K562 (cell line): ENCODE measurements at regions not wholly inside any gene's neighbourhood (a gene's known extent, or its start where the extent isn't known, plus 50 kb on each side); places are given as distances from the start of the nearest gene placed in this dataset.

ENCODE experiments used
- ATAC-seq: fragments of 200-7000 bp; cut with Tn5 transposase; 3 replicates; pipeline ENCODE4 v1.9.1; 2020; ENCODE audit warnings: moderate library complexity
- BruUV-seq: library from RNA; stranded (reverse); fragments of 400-500 nt; replicated peaks from 2 replicates; lab custom pipeline; 2021; lab: Mats Ljungman, UMichigan
- CTCF ChIA-PET: fragments of 300-600 bp; formaldehyde crosslinking; extraction: SDS; loops from one replicate; lab custom pipeline; 2021; ENCODE audit warnings: low intra/inter-chr PET ratio; lab: Yijun Ruan, JAX
- POLR2A ChIA-PET: fragments of 300-600, 350-650 bp; sonication (Branson Sonifier 250); formaldehyde crosslinking; extraction: SDS; loops from one replicate; lab custom pipeline; 2021; ENCODE audit warnings: antibody characterized with exemption, inconsistent platforms; lab: Yijun Ruan, JAX
- DNase-seq, 4 experiments: peaks; one replicate each; pipeline versions ENCODE4 v3.0.0 to v3.0.0-alpha.2; 2011 to 2018; ENCODE audit warnings: low spot score in 3 of 4, mixed read lengths in 3 of 4; ENCODE audit errors: extremely low read depth in 1 of 4
- FAIRE-seq: peaks from 2 replicates; lab custom pipeline; 2011; peaks lifted over from hg19 to GRCh38; lab: Jason Lieb, UNC
- H2AFZ ChIP-seq: 2 replicates; pipeline ENCODE4 v1.6.0; 2011; ENCODE audit warnings: low read depth, low read length, control low read depth, inconsistent platforms
- H3K27ac ChIP-seq: fragments of 200-600 bp; 3 replicates; pipeline ENCODE4 v1.8.0; 2011; ENCODE audit warnings: low read depth, mild to moderate bottlenecking, control low read depth, inconsistent platforms, low read length, moderate library complexity, mixed read lengths; ENCODE audit errors: extremely low read depth
- H3K27me3 ChIP-seq, 2 experiments: fragments of 300-600 bp in 1 of 2; 2 replicates in 1 of 2; 3 replicates in 1 of 2; pipeline versions ENCODE4 v1.6.0 to v1.8.0; 2011; ENCODE audit warnings: inconsistent platforms in 2 of 2, low read length in 2 of 2, mild to moderate bottlenecking in 1 of 2, mixed read lengths in 1 of 2, moderate library complexity in 1 of 2; ENCODE audit not compliant: control insufficient read depth in 2 of 2, insufficient read depth in 2 of 2
- H3K36me3 ChIP-seq: fragments of 300-600 bp; 3 replicates; pipeline ENCODE4 v1.8.0; 2011; ENCODE audit warnings: mild to moderate bottlenecking, low read length, inconsistent platforms; ENCODE audit not compliant: control insufficient read depth, insufficient read depth
- H3K4me1 ChIP-seq, 2 experiments: fragments of 200-600 bp in 1 of 2; replicated peaks in 1 of 2; 2 replicates in 1 of 2; 3 replicates in 1 of 2; pipeline versions ENCODE4 v1.5.1 to v1.8.0; 2011; ENCODE audit warnings: inconsistent platforms in 2 of 2, low read length in 2 of 2, mild to moderate bottlenecking in 1 of 2, mixed read lengths in 1 of 2, moderate library complexity in 1 of 2; ENCODE audit not compliant: control insufficient read depth in 2 of 2, insufficient read depth in 2 of 2
- H3K4me2 ChIP-seq: 2 replicates; pipeline ENCODE4 v1.6.1; 2011; ENCODE audit warnings: low read length, control low read depth, inconsistent platforms, mixed read lengths; ENCODE audit not compliant: insufficient read depth
- H3K4me3 ChIP-seq: fragments of 200-600 bp; sonication (generic), shearing (Covaris generic); 2 replicates; pipeline ENCODE4 v1.5.1; 2016; ENCODE audit warnings: control low read depth, inconsistent platforms
- H3K79me2 ChIP-seq: fragments of 200-600 bp; 3 replicates; pipeline ENCODE4 v1.8.0; 2011; ENCODE audit warnings: low read length, inconsistent platforms; ENCODE audit not compliant: control insufficient read depth, insufficient read depth
- H3K9ac ChIP-seq, 2 experiments: 2 replicates each; pipeline versions ENCODE4 v1.6.0 to v1.6.1; 2011; ENCODE audit warnings: low read depth in 2 of 2, low read length in 2 of 2, control low read depth in 1 of 2, inconsistent platforms in 1 of 2, mild to moderate bottlenecking in 1 of 2, mixed read lengths in 1 of 2; ENCODE audit not compliant: insufficient read depth in 1 of 2
- H3K9me1 ChIP-seq: one replicate; pipeline ENCODE4 v1.6.0; 2011; ENCODE audit warnings: inconsistent platforms, mild to moderate bottlenecking, low read length, moderate library complexity; ENCODE audit not compliant: control insufficient read depth, insufficient read depth
- H3K9me3 ChIP-seq: replicated peaks from 2 replicates; pipeline ENCODE4 v1.5.1; 2011; ENCODE audit warnings: low read depth, low read length, inconsistent platforms; ENCODE audit not compliant: control insufficient read depth, insufficient read depth
- H4K20me1 ChIP-seq: replicated peaks from 2 replicates; pipeline ENCODE4 v1.6.1; 2011; ENCODE audit warnings: low read length, inconsistent platforms, mixed read lengths; ENCODE audit not compliant: control insufficient read depth, insufficient read depth
- CBX5 ChIP-seq: IDR thresholded peaks from 2 replicates; pipeline ENCODE4 v1.6.1; 2014; ENCODE audit warnings: low read depth, borderline replicate concordance
- CCAR2 ChIP-seq: fragments of 200-400 bp; formaldehyde crosslinking; IDR thresholded peaks from 2 replicates; pipeline ENCODE4 v1.6.1; 2017; ENCODE audit warnings: mild to moderate bottlenecking, low read depth, low read length
- CTBP1 ChIP-seq: fragments of 450-650 bp; IDR thresholded peaks from 2 replicates; pipeline ENCODE4 v1.6.1; 2016; ENCODE audit warnings: borderline replicate concordance
- MCM2 ChIP-seq: fragments of 450-650 bp; IDR thresholded peaks from 2 replicates; pipeline ENCODE4 v1.6.1; 2017; ENCODE audit warnings: low read depth, mild to moderate bottlenecking
- MTF1 ChIP-seq: fragments of 250-450 bp; sonication (Bioruptor Pico); IDR thresholded peaks from 2 replicates; pipeline ENCODE4 v1.9.0; 2021; ENCODE audit warnings: moderate library complexity, mild to moderate bottlenecking, inconsistent platforms, borderline replicate concordance
- RBM14 ChIP-seq: fragments of 200-400 bp; formaldehyde crosslinking; IDR thresholded peaks from 2 replicates; pipeline ENCODE4 v1.6.1; 2018; ENCODE audit warnings: low read depth, mild to moderate bottlenecking, low read length, moderate library complexity, borderline replicate concordance; ENCODE audit not compliant: insufficient read depth
- ZNF263 ChIP-seq: sonication (generic); formaldehyde crosslinking; IDR thresholded peaks from 2 replicates; pipeline ENCODE4 v1.8.0; 2022; ENCODE audit warnings: mild to moderate bottlenecking, missing genetic modification reagents, borderline replicate concordance
- WGBS: fragments of 100-300 bp; shearing (Covaris generic); methylation state at CpG from one replicate; pipeline ENCODE4 v1.1.6; 2016; ENCODE audit warnings: low coverage, mixed read lengths; ENCODE audit not compliant: insufficient coverage; ENCODE audit errors: missing lambda C conversion rate; 5-methylcytosine and 5-hydroxymethylcytosine counted together
- in situ Hi-C: fragments of 300-500 bp; cut with MboI; formaldehyde crosslinking; loops from 4 replicates; pipeline ENCODE4 v1.15.0; 2018; ENCODE audit warnings: inconsistent platforms, mixed read lengths
- intact Hi-C: fragments of 100-400 bp; cut with micrococcal nuclease; formaldehyde crosslinking; loops from 2 replicates; pipeline ENCODE4 v1.14.2; 2022
- TF ChIP-seq, protein P1 (sequence below): fragments of 250-450 bp; sonication (Bioruptor Pico); IDR thresholded peaks from 2 replicates; pipeline ENCODE4 v1.9.0; 2021; ENCODE audit warnings: mild to moderate bottlenecking
- TF ChIP-seq, protein P2 (sequence below): fragments of 450-650 bp; IDR thresholded peaks from 2 replicates; pipeline ENCODE4 v1.6.1; 2018; ENCODE audit warnings: mild to moderate bottlenecking, low read depth; ENCODE audit not compliant: partially characterized antibody

DNA sequence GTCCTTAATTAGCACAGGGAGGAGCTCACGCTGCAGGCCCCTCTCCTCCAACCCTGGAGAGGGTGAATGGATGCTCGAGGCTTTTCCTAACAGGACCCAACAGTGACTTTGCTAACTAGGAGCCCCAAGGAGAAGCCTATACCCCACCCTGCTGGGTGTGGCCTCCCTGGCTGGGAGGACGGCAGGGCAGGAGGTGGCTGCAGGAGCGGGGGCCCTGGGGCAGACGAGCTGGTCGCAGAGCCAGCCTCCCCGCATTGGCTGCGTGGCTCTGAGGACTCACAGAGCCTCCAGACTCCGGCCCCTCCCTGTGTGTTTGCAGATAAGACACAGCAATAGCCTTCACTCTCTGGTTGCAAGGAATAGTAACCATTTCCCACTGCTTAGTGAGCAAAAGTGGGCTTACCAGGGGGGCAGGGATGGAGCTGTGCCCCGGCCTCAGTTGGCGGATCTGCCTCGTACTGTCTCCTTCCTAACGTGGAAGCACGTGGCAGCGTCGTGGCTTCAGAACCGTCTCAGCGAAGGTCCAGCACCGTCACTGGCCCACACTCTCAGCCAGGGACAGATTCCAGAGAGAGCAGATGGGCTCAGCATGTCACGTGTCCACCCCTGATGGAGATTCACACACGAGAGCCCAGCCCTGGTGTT is 1087.5 kb downstream of the BRD1 start:
- in situ Hi-C loops: no loop called here
- no peaks in the 10 kb centered on the region for H3K9me1 ChIP-seq
- CTCF ChIA-PET: no interaction called here
- no peak overlapping the region for H3K9ac ChIP-seq
- no peak overlapping the region for H3K4me2 ChIP-seq
- 0% methylated on average over 14 of the region's 21 CpGs for WGBS
- no peak for TF ChIP-seq CTBP1
- no peak for TF ChIP-seq MTF1 (CRISPR knock-in tag)
- no peak for TF ChIP-seq CBX5
- TF ChIP-seq, protein P1, sequence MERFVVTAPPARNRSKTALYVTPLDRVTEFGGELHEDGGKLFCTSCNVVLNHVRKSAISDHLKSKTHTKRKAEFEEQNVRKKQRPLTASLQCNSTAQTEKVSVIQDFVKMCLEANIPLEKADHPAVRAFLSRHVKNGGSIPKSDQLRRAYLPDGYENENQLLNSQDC: no peak
- no peak for TF ChIP-seq CCAR2
- TF ChIP-seq, protein P2, sequence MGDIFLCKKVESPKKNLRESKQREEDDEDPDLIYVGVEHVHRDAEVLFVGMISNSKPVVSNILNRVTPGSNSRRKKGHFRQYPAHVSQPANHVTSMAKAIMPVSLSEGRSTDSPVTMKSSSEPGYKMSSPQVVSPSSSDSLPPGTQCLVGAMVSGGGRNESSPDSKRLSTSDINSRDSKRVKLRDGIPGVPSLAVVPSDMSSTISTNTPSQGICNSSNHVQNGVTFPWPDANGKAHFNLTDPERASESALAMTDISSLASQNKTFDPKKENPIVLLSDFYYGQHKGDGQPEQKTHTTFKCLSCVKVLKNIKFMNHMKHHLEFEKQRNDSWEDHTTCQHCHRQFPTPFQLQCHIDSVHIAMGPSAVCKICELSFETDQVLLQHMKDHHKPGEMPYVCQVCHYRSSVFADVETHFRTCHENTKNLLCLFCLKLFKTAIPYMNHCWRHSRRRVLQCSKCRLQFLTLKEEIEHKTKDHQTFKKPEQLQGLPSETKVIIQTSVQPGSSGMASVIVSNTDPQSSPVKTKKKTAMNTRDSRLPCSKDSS: no peak
- no peak for TF ChIP-seq RBM14
- no peak for TF ChIP-seq MCM2
- no peak for TF ChIP-seq ZNF263
- TF ChIP-seq, all 486 proteins: peak for 0
- FAIRE-seq (no peak), DNase-seq (no peak), ATAC-seq (no peak)
- Histone ChIP-seq H3K79me2 (no peaks in the 10 kb centered on the region), H3K27me3 (peaks cover 3 to 38% of the 10 kb centered on the region in 2 experiments; a peak in 3 of 5 replicates), H4K20me1 (no peaks in the 10 kb centered on the region; the same call in 1 of the 2 replicates), H3K4me1 (no peaks in the 10 kb centered on the region), H3K4me3 (no peak overlapping the region), H3K9me3 (no peaks in the 10 kb centered on the region), H2AFZ (no peak overlapping the region), H3K27ac (no peak overlapping the region), H3K36me3 (no peaks in the 10 kb centered on the region)
- intact Hi-C loops: no loop called here
- POLR2A ChIA-PET: no interaction called here
- BruUV-seq: no TSS peak
